SK-N-SH (cell line): ENCODE measurements at regions not wholly inside any gene's neighbourhood (a gene's known extent, or its start where the extent isn't known, plus 50 kb on each side); places are given as distances from the start of the nearest gene placed in this dataset.

Experiments
- CTCF ChIA-PET: fragments of 300-600, 350-600 bp; formaldehyde crosslinking; extraction: SDS; loops from one replicate; lab custom pipeline; 2021; lab: Yijun Ruan, JAX
- POLR2A ChIA-PET: fragments of 350-600 bp; sonication (Branson Sonifier 250); formaldehyde crosslinking; extraction: SDS; loops from one replicate; lab custom pipeline; 2020; ENCODE audit warnings: antibody characterized with exemption, inconsistent platforms; lab: Yijun Ruan, JAX
- DNase-seq: peaks from one replicate; pipeline ENCODE4 v3.0.0; 2012
- H2AFZ ChIP-seq: fragments of 200-600 bp; sonication (generic); 2 replicates; pipeline ENCODE4 v1.8.1; 2016; ENCODE audit warnings: antibody characterized with exemption, mild to moderate bottlenecking, low read depth
- H3F3A ChIP-seq: fragments of 200-600 bp; sonication (generic); replicated peaks from 2 replicates; pipeline ENCODE3; 2016; ENCODE audit warnings: antibody characterized with exemption, mild to moderate bottlenecking; ENCODE audit not compliant: insufficient read depth
- H3K27ac ChIP-seq, 2 experiments: fragments of 200-500 bp in 1 of 2; fragments of 200-600 bp in 1 of 2; sonication (Bioruptor generic) in 1 of 2; sonication (generic), shearing (Covaris generic) in 1 of 2; 2 replicates each; pipeline versions ENCODE4 v1.5.1 to v1.6.1; 2014 to 2016; ENCODE audit warnings: low read depth in 2 of 2, inconsistent platforms in 1 of 2, low read length in 1 of 2, mild to moderate bottlenecking in 1 of 2, mixed read lengths in 1 of 2
- H3K27me3 ChIP-seq: fragments of 200-600 bp; sonication (generic), shearing (Covaris generic); 2 replicates; pipeline ENCODE4 v1.6.1; 2016; ENCODE audit warnings: mixed run types; ENCODE audit not compliant: insufficient read depth
- H3K36me3 ChIP-seq, 2 experiments: fragments of 200-500 bp in 1 of 2; fragments of 200-600 bp in 1 of 2; sonication (Bioruptor generic) in 1 of 2; sonication (generic) in 1 of 2; replicated peaks in 1 of 2; 2 replicates each; pipeline versions ENCODE3 to v1.5.1; 2014 to 2016; ENCODE audit warnings: low read length in 1 of 2, mild to moderate bottlenecking in 1 of 2; ENCODE audit not compliant: insufficient read depth in 2 of 2, control insufficient read depth in 1 of 2
- H3K4me1 ChIP-seq, 2 experiments: fragments of 200-500 bp in 1 of 2; fragments of 200-600 bp in 1 of 2; sonication (Bioruptor generic) in 1 of 2; sonication (generic), shearing (Covaris generic) in 1 of 2; 2 replicates each; pipeline versions ENCODE4 v1.5.1 to v1.6.1; 2014 to 2016; ENCODE audit warnings: low read depth in 1 of 2, low read length in 1 of 2, mixed run types in 1 of 2; ENCODE audit not compliant: insufficient read depth in 2 of 2, control insufficient read depth in 1 of 2
- H3K4me2 ChIP-seq: fragments of 200-600 bp; sonication (generic), shearing (Covaris generic); 2 replicates; pipeline ENCODE4 v1.6.1; 2017; ENCODE audit warnings: mixed run types
- H3K4me3 ChIP-seq, 2 experiments: fragments of 200-500 bp in 1 of 2; fragments of 200-600 bp in 1 of 2; sonication (Bioruptor generic) in 1 of 2; sonication (generic), shearing (Covaris generic) in 1 of 2; 2 replicates each; pipeline versions ENCODE4 v1.5.1 to v1.8.1; 2014 to 2016; ENCODE audit warnings: low read depth in 2 of 2, inconsistent platforms in 1 of 2, low read length in 1 of 2, mild to moderate bottlenecking in 1 of 2, mixed read lengths in 1 of 2, moderate library complexity in 1 of 2
- H3K79me2 ChIP-seq: fragments of 200-600 bp; sonication (generic); 2 replicates; pipeline ENCODE4 v1.8.1; 2017; ENCODE audit warnings: mild to moderate bottlenecking; ENCODE audit not compliant: insufficient read depth
- H3K9ac ChIP-seq: fragments of 200-600 bp; sonication (generic); 2 replicates; pipeline ENCODE4 v1.6.1; 2017; ENCODE audit warnings: mixed run types
- H3K9me2 ChIP-seq: fragments of 200-600 bp; sonication (generic); 2 replicates; pipeline ENCODE4 v1.6.1; 2017; ENCODE audit warnings: mixed run types
- H3K9me3 ChIP-seq: fragments of 200-600 bp; sonication (generic); 2 replicates; pipeline ENCODE4 v1.6.1; 2017; ENCODE audit warnings: mixed run types, mild to moderate bottlenecking, moderate library complexity
- H4K20me1 ChIP-seq: fragments of 200-600 bp; sonication (generic); 2 replicates; pipeline ENCODE4 v1.6.1; 2017; ENCODE audit warnings: mild to moderate bottlenecking, mixed run types; ENCODE audit not compliant: insufficient read depth
- CHD2 ChIP-seq: fragments of 150-350 bp; IDR thresholded peaks from 2 replicates; pipeline ENCODE4 v1.6.1; 2018; ENCODE audit warnings: low read length; ENCODE audit not compliant: partially characterized antibody
- CTCF ChIP-seq: fragments of 200-600 bp; sonication (generic); IDR thresholded peaks from 2 replicates; pipeline ENCODE4 v1.6.1; 2017; ENCODE audit warnings: antibody characterized with exemption, mild to moderate bottlenecking, moderate library complexity
- EZH2phosphoT487 ChIP-seq: fragments of 200-600 bp; sonication (generic); IDR thresholded peaks from 2 replicates; pipeline ENCODE4 v1.6.1; 2017; ENCODE audit warnings: low read depth, mixed run types, mild to moderate bottlenecking, antibody characterized with exemption, moderate library complexity, borderline replicate concordance
- FOXJ3 ChIP-seq: sonication (generic); formaldehyde crosslinking; IDR thresholded peaks from 2 replicates; pipeline ENCODE4 v1.5.1; 2020; ENCODE audit warnings: mild to moderate bottlenecking, missing genetic modification reagents
- FOXM1 ChIP-seq: IDR thresholded peaks from 2 replicates; pipeline ENCODE4 v1.4.0; 2012; ENCODE audit warnings: low read depth, mild to moderate bottlenecking
- GATA2 ChIP-seq: sonication (generic); formaldehyde crosslinking; IDR thresholded peaks from 2 replicates; pipeline ENCODE4 v1.5.0; 2020; ENCODE audit warnings: mild to moderate bottlenecking, missing genetic modification reagents
- IRF3 ChIP-seq: fragments of 150-350 bp; IDR thresholded peaks from 2 replicates; pipeline ENCODE4 v1.6.1; 2016; ENCODE audit warnings: mild to moderate bottlenecking, low read depth, low read length
- MEF2A ChIP-seq: IDR thresholded peaks from 2 replicates; pipeline ENCODE4 v1.4.0; 2012; ENCODE audit warnings: low read depth, borderline replicate concordance
- MXI1 ChIP-seq: IDR thresholded peaks from 2 replicates; pipeline ENCODE4 v1.6.1; 2012; ENCODE audit warnings: mild to moderate bottlenecking, low read depth, low read length, improper control_type of control experiment
- PBX3 ChIP-seq: IDR thresholded peaks from 2 replicates; pipeline ENCODE4; 2012
- RAD21 ChIP-seq: IDR thresholded peaks from 2 replicates; pipeline ENCODE4 v1.6.1; 2012; ENCODE audit warnings: mild to moderate bottlenecking, low read length
- RCOR1 ChIP-seq: fragments of 150-350 bp; IDR thresholded peaks from 2 replicates; pipeline ENCODE4 v1.6.1; 2017; ENCODE audit warnings: antibody characterized with exemption, low read length
- REST ChIP-seq: IDR thresholded peaks from 2 replicates; pipeline ENCODE4 v1.6.1; 2012; ENCODE audit warnings: mild to moderate bottlenecking, low read depth, low read length, moderate library complexity
- RXRA ChIP-seq: IDR thresholded peaks from 2 replicates; pipeline ENCODE4 v1.4.0; 2012; ENCODE audit warnings: low read depth, mild to moderate bottlenecking, borderline replicate concordance
- SIN3A ChIP-seq: IDR thresholded peaks from 2 replicates; pipeline ENCODE4 v1.6.1; 2012; ENCODE audit warnings: low read depth, mild to moderate bottlenecking, low read length, moderate library complexity, borderline replicate concordance
- SMC3 ChIP-seq: IDR thresholded peaks from 2 replicates; pipeline ENCODE4 v1.6.1; 2012; ENCODE audit warnings: low read depth, low read length, improper control_type of control experiment
- TAF1 ChIP-seq: IDR thresholded peaks from 2 replicates; pipeline ENCODE4 v1.6.1; 2012; ENCODE audit warnings: low read depth, mild to moderate bottlenecking, low read length, moderate library complexity, borderline replicate concordance
- TEAD4 ChIP-seq: IDR thresholded peaks from 2 replicates; pipeline ENCODE4 v1.4.0; 2012; ENCODE audit warnings: mild to moderate bottlenecking, borderline replicate concordance; ENCODE audit not compliant: insufficient read depth
- USF1 ChIP-seq: IDR thresholded peaks from 2 replicates; pipeline ENCODE4 v1.4.0; 2012; ENCODE audit warnings: low read depth, borderline replicate concordance
- WGBS: methylation state at CpG from one replicate; pipeline ENCODE4 v1.1.6; 2017; ENCODE audit warnings: low lambda C conversion rate; 5-methylcytosine and 5-hydroxymethylcytosine counted together

- H3K9ac ChIP-seq = no peak overlapping the region
- no peaks in the 10 kb centered on the region for H3F3A ChIP-seq
- DNase-seq = peak; percentile 8
- CTCF ChIA-PET = interaction anchor here (0.6 to 1.1 kb wide), 2 partner anchors 18 to 818 kb away, joined by 3 to 4 read pairs; no protein-coding TSS in a partner anchor
- no peaks in the 10 kb centered on the region for H4K20me1 ChIP-seq
- TF ChIP-seq GATA2 (CRISPR knock-in tag) (no peak), FOXJ3 (CRISPR knock-in tag) (no peak), PBX3 (no peak), RAD21 (peak; percentile 45), TEAD4 (no peak), EZH2phosphoT487 (no peak), MXI1 (no peak), CTCF (peak; percentile 31), IRF3 (no peak), SMC3 (no peak), SIN3A (no peak)
- H2AFZ ChIP-seq = no peak overlapping the region
- H3K79me2 ChIP-seq = no peaks in the 10 kb centered on the region
- no peaks in the 10 kb centered on the region for H3K4me1 ChIP-seq
- no peak overlapping the region for H3K4me2 ChIP-seq
- H3K9me3 ChIP-seq = no peaks in the 10 kb centered on the region
- POLR2A ChIA-PET = no interaction called here
- no peaks in the 10 kb centered on the region for H3K27me3 ChIP-seq
- no peaks in the 10 kb centered on the region for H3K9me2 ChIP-seq
- no peaks in the 10 kb centered on the region for H3K36me3 ChIP-seq
- H3K27ac ChIP-seq = no peak overlapping the region
- H3K4me3 ChIP-seq = no peak overlapping the region
Observed at GRCh38 chr3:78165876-78166275, 1126.0 kb downstream of the ROBO2 start.

GRCh38 chr3:78174821-78175220 lies 1134.9 kb downstream of the ROBO2 start:
- Histone ChIP-seq H3K4me2 (no peak overlapping the region), H3K4me3 (no peak overlapping the region), H2AFZ (no peak overlapping the region), H3K9me2 (no peaks in the 10 kb centered on the region), H3K27ac (no peak overlapping the region), H3K9ac (no peak overlapping the region), H3F3A (no peaks in the 10 kb centered on the region), H3K27me3 (no peaks in the 10 kb centered on the region), H3K36me3 (no peaks in the 10 kb centered on the region), H3K79me2 (no peaks in the 10 kb centered on the region), H3K9me3 (no peaks in the 10 kb centered on the region), H4K20me1 (no peaks in the 10 kb centered on the region), H3K4me1 (no peaks in the 10 kb centered on the region)
- POLR2A ChIA-PET = no interaction called here
- CTCF ChIA-PET = no interaction called here
- 25% methylated on average over 1 of the region's 1 CpG for WGBS
- DNase-seq = no peak
- TF ChIP-seq TEAD4 (no peak), CHD2 (no peak), MEF2A (no peak), REST (no peak), SIN3A (no peak), RCOR1 (no peak), PBX3 (no peak), TAF1 (no peak), FOXM1 (no peak), USF1 (no peak), RXRA (no peak)
